ENCODE measurements at regions not wholly inside any gene's neighbourhood (a gene's known extent, or its start where the extent isn't known, plus 50 kb on each side); places are given as distances from the start of the nearest gene placed in this dataset.
"Not testable (repeated sequence)": the region's sequence is repeated elsewhere in the genome, so short reads cannot be mapped to it uniquely, and the experiment has no call there.

DNA sequence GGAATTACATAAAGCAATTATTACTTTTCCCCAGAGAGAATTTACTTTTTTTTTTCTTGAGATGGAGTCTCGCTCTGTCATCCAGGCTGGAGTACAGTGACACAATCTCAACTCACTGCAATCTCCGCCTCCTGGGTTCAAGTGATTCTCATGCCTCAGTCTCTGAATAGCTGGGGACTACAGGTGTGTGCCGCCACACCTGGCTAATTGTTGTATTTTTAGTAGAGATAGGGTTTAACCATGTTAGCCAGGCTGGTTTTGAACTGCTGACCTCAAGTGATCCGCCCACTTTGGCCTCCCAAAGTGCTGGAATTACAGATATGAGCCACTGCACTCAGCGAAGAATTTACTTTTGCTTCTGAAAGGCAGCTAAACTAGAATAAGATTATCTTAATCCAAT, 181.6 kb downstream of the DLEU7 start:
- H3K9me1 ChIP-seq (ENCODE audit: insufficient read depth, low read length); H3K4me3 ChIP-seq (ENCODE audit: insufficient read depth, low read depth, low read length); H2BK5ac ChIP-seq (ENCODE audit: low read depth, low read length, poor library complexity, severe bottlenecking); H3K23ac ChIP-seq (ENCODE audit: low read depth, low read length); H4K5ac ChIP-seq (ENCODE audit: low read depth, low read length); H3K9me3 ChIP-seq (ENCODE audit: control insufficient read depth, insufficient read depth, low read length); H3K4ac ChIP-seq (ENCODE audit: low read depth, low read length); H3K9ac ChIP-seq (ENCODE audit: low read depth, low read length); H2BK20ac ChIP-seq (ENCODE audit: low read depth, low read length); H3K14ac ChIP-seq (replicated peaks; ENCODE audit: low read depth, low read length); H3K79me1 ChIP-seq (ENCODE audit: low read depth in 1 of 2, low read length in 2 of 2); H2AFZ ChIP-seq (replicated peaks; ENCODE audit: low read length, poor library complexity); DNase-seq; dilution Hi-C loops (cut with HindIII; ENCODE audit: low sequenced_read_pairs, unreplicated experiment); intact Hi-C loops (cut with micrococcal nuclease); H4K91ac ChIP-seq (ENCODE audit: insufficient read depth, low read depth, low read length); H2BK120ac ChIP-seq (ENCODE audit: low read depth, low read length); H3K56ac ChIP-seq (ENCODE audit: extremely low read depth, insufficient read depth, low read length); H4K8ac ChIP-seq (ENCODE audit: low read depth in 2 of 2, low read length in 2 of 2); H3K4me2 ChIP-seq (ENCODE audit: low read depth, low read length); POLR2A ChIA-PET (ENCODE audit: unreplicated experiment); in situ Hi-C loops (cut with MboI; ENCODE audit: low sequenced_read_pairs); H3K4me1 ChIP-seq (ENCODE audit: control insufficient read depth, insufficient read depth, low read length); H4K20me1 ChIP-seq (ENCODE audit: insufficient read depth, low read length); BruUV-seq (replicated peaks); H2AK5ac ChIP-seq (ENCODE audit: low read depth, low read length); ATAC-seq (ENCODE audit: low read depth); H3K27ac ChIP-seq (ENCODE audit: insufficient read depth, low read length); H3K18ac ChIP-seq (ENCODE audit: low read depth, low read length); H2BK15ac ChIP-seq (ENCODE audit: low read depth, low read length); H2AK9ac ChIP-seq (replicated peaks; ENCODE audit: low read depth, low read length, poor library complexity); H3K36me3 ChIP-seq (ENCODE audit: control insufficient read depth, insufficient read depth, low read length): not testable (repeated sequence)
- H3K27me3 ChIP-seq (ENCODE audit: control insufficient read depth, insufficient read depth, low read length), result peaks cover 14% of the 10 kb centered on the region
- WGBS, 2 experiments (ENCODE audit: extremely low coverage in 2 of 2, insufficient read length in 1 of 2), result 60% methylated on average over 1 of the region's 5 CpGs; no CpG with 5 or more reads in 1 of the 2 experiments
- CTCF ChIA-PET, result interaction anchor here (0.8 kb wide), 1 partner anchor 10 kb away, joined by 3 read pairs; no protein-coding TSS in a partner anchor
